CD14-positive monocyte (primary cell): ENCODE measurements at regions not wholly inside any gene's neighbourhood (a gene's known extent, or its start where the extent isn't known, plus 50 kb on each side); places are given as distances from the start of the nearest gene placed in this dataset.
"Not testable (repeated sequence)": the region's sequence is repeated elsewhere in the genome, so short reads cannot be mapped to it uniquely, and the experiment has no call there.

Experiments used
- DNase-seq, 3 donors: peaks; one replicate each; pipeline ENCODE4 v3.0.0-alpha.2; 2011 to 2022
- H2AFZ ChIP-seq: 2 replicates; pipeline ENCODE4 v1.6.0; 2012; ENCODE audit warnings: mild to moderate bottlenecking, low read depth, low read length, inconsistent platforms; ENCODE audit not compliant: insufficient read depth, poor library complexity, severe bottlenecking
- H3K27ac ChIP-seq, 2 donors: 1 replicate in 1 of 2; 2 replicates in 1 of 2; pipeline ENCODE4 v1.5.1; 2012 to 2013; ENCODE audit warnings: low read length in 2 of 2, control low read depth in 1 of 2, inconsistent platforms in 1 of 2, low read depth in 1 of 2, mild to moderate bottlenecking in 1 of 2
- H3K27me3 ChIP-seq, 2 donors: one replicate each; pipeline versions ENCODE4 v1.6.0 to v1.6.1; 2011 to 2013; ENCODE audit warnings: low read length in 2 of 2; ENCODE audit not compliant: control insufficient read depth in 2 of 2, insufficient read depth in 2 of 2
- H3K36me3 ChIP-seq, 2 donors: replicated peaks in 1 of 2; 1 replicate in 1 of 2; 2 replicates in 1 of 2; pipeline versions ENCODE4 v1.5.1 to v1.6.1; 2012 to 2013; ENCODE audit warnings: low read length in 2 of 2, control low read depth in 1 of 2, inconsistent platforms in 1 of 2, mild to moderate bottlenecking in 1 of 2; ENCODE audit not compliant: insufficient read depth in 2 of 2, control insufficient read depth in 1 of 2
- H3K4me1 ChIP-seq, 2 donors: 1 replicate in 1 of 2; 2 replicates in 1 of 2; pipeline versions ENCODE4 v1.5.1 to v1.6.1; 2012 to 2013; ENCODE audit warnings: low read length in 2 of 2, control low read depth in 1 of 2, inconsistent platforms in 1 of 2, mild to moderate bottlenecking in 1 of 2, moderate library complexity in 1 of 2; ENCODE audit not compliant: insufficient read depth in 2 of 2, control insufficient read depth in 1 of 2
- H3K4me2 ChIP-seq: replicated peaks from 2 replicates; pipeline ENCODE3; 2012; ENCODE audit warnings: low read length, moderate library complexity, mild to moderate bottlenecking; ENCODE audit not compliant: poor library complexity, severe bottlenecking; ENCODE audit errors: extremely low read depth
- H3K4me3 ChIP-seq, 3 experiments: fragments of 200-600 bp in 1 of 3; sonication (generic) in 1 of 3; replicated peaks in 1 of 3; 1 replicate in 2 of 3; 2 replicates in 1 of 3; pipeline ENCODE4 v1.5.1; 2011 to 2013; ENCODE audit warnings: low read length in 3 of 3, mild to moderate bottlenecking in 3 of 3, control low read depth in 2 of 3, low read depth in 2 of 3, inconsistent platforms in 1 of 3, moderate library complexity in 1 of 3
- H3K79me2 ChIP-seq: 2 replicates; pipeline ENCODE4 v1.6.0; 2012; ENCODE audit warnings: mild to moderate bottlenecking, control low read depth, inconsistent platforms, low read length, moderate library complexity; ENCODE audit not compliant: insufficient read depth
- H3K9ac ChIP-seq: 2 replicates; pipeline ENCODE4 v1.6.0; 2017; ENCODE audit warnings: low read length, mild to moderate bottlenecking; ENCODE audit not compliant: insufficient read depth, poor library complexity, severe bottlenecking
- H3K9me3 ChIP-seq, 2 donors: replicated peaks in 1 of 2; 1 replicate in 1 of 2; 2 replicates in 1 of 2; pipeline versions ENCODE4 v1.5.1 to v1.6.1; 2012 to 2013; ENCODE audit warnings: low read length in 2 of 2, control low read depth in 1 of 2; ENCODE audit not compliant: control insufficient read depth in 1 of 2, insufficient read depth in 1 of 2
- H4K20me1 ChIP-seq: 2 replicates; pipeline ENCODE4 v1.6.0; 2012; ENCODE audit warnings: mild to moderate bottlenecking, low read length, control low read depth, moderate library complexity; ENCODE audit not compliant: insufficient read depth
- H3K27ac Mint-ChIP-seq, 7 donors: one replicate each; pipeline ENCODE4 v1.8.0; 2020; ENCODE audit warnings: mild to moderate bottlenecking in 7 of 7, mixed read lengths in 7 of 7, moderate library complexity in 6 of 7, inconsistent platforms in 2 of 7
- H3K27me3 Mint-ChIP-seq, 3 donors: one replicate each; pipeline ENCODE4 v1.8.0; 2021 to 2022; ENCODE audit warnings: low read depth in 3 of 3, mild to moderate bottlenecking in 3 of 3, mixed read lengths in 3 of 3, moderate library complexity in 3 of 3, inconsistent platforms in 1 of 3
- H3K36me3 Mint-ChIP-seq, 2 donors: one replicate each; pipeline ENCODE4 v1.8.0; 2020; ENCODE audit warnings: mixed read lengths in 2 of 2, inconsistent platforms in 1 of 2, mild to moderate bottlenecking in 1 of 2
- H3K4me1 Mint-ChIP-seq: one replicate; pipeline ENCODE4 v1.8.0; 2020; ENCODE audit warnings: mild to moderate bottlenecking, mixed read lengths
- H3K4me3 Mint-ChIP-seq, 2 donors: one replicate each; pipeline ENCODE4 v1.8.0; 2020; ENCODE audit warnings: mild to moderate bottlenecking in 2 of 2, mixed read lengths in 2 of 2, moderate library complexity in 1 of 2
- H3K9me3 Mint-ChIP-seq, 7 donors: one replicate each; pipeline ENCODE4 v1.8.0; 2020 to 2022; ENCODE audit warnings: mixed read lengths in 7 of 7, mild to moderate bottlenecking in 6 of 7, moderate library complexity in 6 of 7, inconsistent platforms in 2 of 7
- WGBS: methylation state at CpG from one replicate; pipeline ENCODE4 v1.1.5; 2013; ENCODE audit warnings: missing lambda C conversion rate; ENCODE audit not compliant: insufficient coverage; 5-methylcytosine and 5-hydroxymethylcytosine counted together
- intact Hi-C, 2 donors: fragments of 100-400 bp; cut with micrococcal nuclease; formaldehyde crosslinking; loops; one replicate each; pipeline versions ENCODE4 v1.15.0 to v1.15.1; 2023

- H3K27ac ChIP-seq, H2AFZ ChIP-seq, H3K9ac ChIP-seq, H4K20me1 ChIP-seq, H3K4me1 ChIP-seq, H3K4me2 ChIP-seq, H3K79me2 ChIP-seq, intact Hi-C loops, H3K27ac Mint-ChIP-seq, H3K9me3 Mint-ChIP-seq, H3K36me3 Mint-ChIP-seq, H3K27me3 ChIP-seq, H3K27me3 Mint-ChIP-seq, H3K4me3 ChIP-seq, H3K9me3 ChIP-seq, H3K4me1 Mint-ChIP-seq, H3K36me3 ChIP-seq, H3K4me3 Mint-ChIP-seq: not testable (repeated sequence)
- peak in 1 of 3 donors; percentile 28 for DNase-seq
- WGBS = no CpG with 5 or more reads among the region's 1 CpG
Measured at GRCh38 chr1:120995025-120995424, 105.5 kb downstream of the PPIAL4A start.

GRCh38 chr1:121001090-121001726 is 111.6 kb downstream of the PPIAL4A start:
- H3K9me3 ChIP-seq, H3K9me3 Mint-ChIP-seq, DNase-seq, H4K20me1 ChIP-seq, H3K4me3 ChIP-seq, H3K36me3 ChIP-seq, H3K27me3 Mint-ChIP-seq, H3K4me1 Mint-ChIP-seq, H3K4me3 Mint-ChIP-seq, H3K27ac Mint-ChIP-seq, H3K4me1 ChIP-seq, H3K36me3 Mint-ChIP-seq, H3K4me2 ChIP-seq, H3K79me2 ChIP-seq, intact Hi-C loops, H2AFZ ChIP-seq, H3K27me3 ChIP-seq, H3K27ac ChIP-seq, H3K9ac ChIP-seq: not testable (repeated sequence)
- no CpG with 5 or more reads among the region's 10 CpGs for WGBS

- H3K79me2 ChIP-seq, intact Hi-C loops, H3K27ac ChIP-seq, H3K4me3 Mint-ChIP-seq, H3K4me2 ChIP-seq, H3K4me1 Mint-ChIP-seq, H2AFZ ChIP-seq, H3K9me3 ChIP-seq, H3K4me3 ChIP-seq, H3K27ac Mint-ChIP-seq, H3K36me3 ChIP-seq, H3K4me1 ChIP-seq, DNase-seq, H3K36me3 Mint-ChIP-seq, H3K9ac ChIP-seq, H4K20me1 ChIP-seq, H3K27me3 ChIP-seq, H3K9me3 Mint-ChIP-seq: not testable (repeated sequence)
- peaks cover 12% of the 10 kb centered on the region in 3 donors for H3K27me3 Mint-ChIP-seq
- WGBS = no CpG with 5 or more reads among the region's 3 CpGs
Measured at GRCh38 chr1:121003230-121003629, 113.7 kb downstream of the PPIAL4A start.

- H3K36me3 Mint-ChIP-seq, H3K27ac ChIP-seq, H3K9me3 ChIP-seq, H2AFZ ChIP-seq, H3K79me2 ChIP-seq, intact Hi-C loops, H4K20me1 ChIP-seq, H3K4me2 ChIP-seq, H3K4me3 ChIP-seq, H3K36me3 ChIP-seq, DNase-seq, H3K9me3 Mint-ChIP-seq, H3K9ac ChIP-seq: not testable (repeated sequence)
- Mint-ChIP-seq H3K27me3 (peaks cover 25 to 29% (median 27%) of the 10 kb centered on the region in 3 donors), H3K27ac (peak overlapping the region in 2 of 7 donors; percentile 30 to 68), H3K4me3 (peak overlapping the region in 1 of 2 donors; percentile 46), H3K4me1 (peaks cover 20% of the 10 kb centered on the region)
- Histone ChIP-seq H3K27me3 (peaks cover 2 to 23% of the 10 kb centered on the region in 2 donors), H3K4me1 (peaks cover 8 to 11% of the 10 kb centered on the region in 2 donors)
- WGBS = 62% methylated on average over 12 of the region's 21 CpGs
Measured at GRCh38 chr1:121006826-121007225, 117.3 kb downstream of the PPIAL4A start.
